ENCODE measurements at regions not wholly inside any gene's neighbourhood (a gene's known extent, or its start where the extent isn't known, plus 50 kb on each side); places are given as distances from the start of the nearest gene placed in this dataset.

DNA sequence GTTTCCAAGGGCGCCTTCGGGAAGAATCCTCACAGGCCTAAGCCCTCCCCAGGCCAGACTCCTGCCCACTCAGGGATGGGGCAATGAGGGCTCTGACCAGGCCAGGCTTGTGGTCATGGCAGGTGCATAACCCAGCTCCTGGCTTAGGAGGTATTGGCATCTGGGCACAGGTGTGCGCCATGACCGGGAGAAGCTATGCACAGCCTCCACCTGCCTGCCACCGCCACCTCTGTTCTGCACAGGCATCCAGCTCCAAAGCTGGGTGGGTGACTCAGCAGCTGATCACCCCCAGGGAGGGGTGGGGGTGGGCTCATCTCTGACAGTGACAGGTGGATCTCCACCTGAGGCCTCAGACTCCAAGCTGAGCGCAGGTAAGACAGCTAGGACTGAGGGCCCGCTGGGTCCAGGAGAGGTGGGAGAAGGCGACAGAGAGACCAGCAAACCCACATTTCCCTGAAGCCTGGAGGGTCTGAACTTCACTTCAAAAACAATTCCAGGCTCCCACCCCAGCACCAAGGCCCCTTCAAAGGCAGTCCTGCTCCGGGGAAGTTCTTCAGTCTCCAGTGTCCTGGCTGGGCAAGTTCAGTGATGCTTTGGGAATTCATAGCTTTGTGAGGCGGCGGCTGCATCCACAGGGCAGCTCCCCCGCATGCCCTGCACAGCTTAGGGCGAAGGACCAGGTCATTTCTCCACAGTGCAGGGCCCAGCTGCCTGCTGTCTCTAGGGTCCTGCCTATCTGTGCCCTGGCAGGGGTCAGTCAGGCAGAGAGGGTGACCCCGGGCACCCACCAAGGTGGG, 121.6 kb upstream of the SMURF2 start:
- H3K4me1 ChIP-seq (ENCODE audit: insufficient read depth, low read length, poor library complexity, severe bottlenecking): peaks cover 19% of the 10 kb centered on the region
- CTCF ChIA-PET (ENCODE audit: unreplicated experiment): no interaction called here
- no peak for TF ChIP-seq EZH2phosphoT487 (IDR thresholded peaks at IDR 0.05; ENCODE audit: borderline replicate concordance, low read depth, low read length)
- TF ChIP-seq, protein P1, sequence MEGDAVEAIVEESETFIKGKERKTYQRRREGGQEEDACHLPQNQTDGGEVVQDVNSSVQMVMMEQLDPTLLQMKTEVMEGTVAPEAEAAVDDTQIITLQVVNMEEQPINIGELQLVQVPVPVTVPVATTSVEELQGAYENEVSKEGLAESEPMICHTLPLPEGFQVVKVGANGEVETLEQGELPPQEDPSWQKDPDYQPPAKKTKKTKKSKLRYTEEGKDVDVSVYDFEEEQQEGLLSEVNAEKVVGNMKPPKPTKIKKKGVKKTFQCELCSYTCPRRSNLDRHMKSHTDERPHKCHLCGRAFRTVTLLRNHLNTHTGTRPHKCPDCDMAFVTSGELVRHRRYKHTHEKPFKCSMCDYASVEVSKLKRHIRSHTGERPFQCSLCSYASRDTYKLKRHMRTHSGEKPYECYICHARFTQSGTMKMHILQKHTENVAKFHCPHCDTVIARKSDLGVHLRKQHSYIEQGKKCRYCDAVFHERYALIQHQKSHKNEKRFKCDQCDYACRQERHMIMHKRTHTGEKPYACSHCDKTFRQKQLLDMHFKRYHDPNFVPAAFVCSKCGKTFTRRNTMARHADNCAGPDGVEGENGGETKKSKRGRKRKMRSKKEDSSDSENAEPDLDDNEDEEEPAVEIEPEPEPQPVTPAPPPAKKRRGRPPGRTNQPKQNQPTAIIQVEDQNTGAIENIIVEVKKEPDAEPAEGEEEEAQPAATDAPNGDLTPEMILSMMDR (conservative IDR thresholded peaks at IDR 0.05; ENCODE audit: low read length): no peak

DNA sequence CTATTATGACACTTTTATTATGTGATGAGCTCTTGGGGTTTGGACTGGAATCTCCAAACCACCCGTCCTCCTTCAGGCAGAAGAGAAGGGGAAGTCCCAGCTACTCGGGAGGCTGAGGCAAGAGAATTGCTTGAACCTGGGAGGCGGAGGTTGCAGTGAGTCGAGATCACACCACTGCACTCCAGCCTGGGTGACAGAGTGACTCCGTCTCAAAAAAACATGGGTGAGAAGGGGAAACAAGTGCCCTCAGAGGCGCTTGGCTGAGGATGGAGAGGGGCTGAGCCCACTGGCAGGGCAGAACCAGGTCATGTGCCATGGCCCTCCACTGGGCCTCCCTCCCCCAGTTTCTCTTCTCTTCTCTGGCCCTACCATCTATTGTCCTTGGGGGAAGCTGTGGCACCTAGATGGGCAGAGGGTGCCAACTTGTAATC, 120.9 kb upstream of the SMURF2 start:
- no TSS peak for BruUV-seq (replicated peaks)
- DNase-seq (ENCODE audit: low spot score): no peak
- Histone ChIP-seq H4K20me1 (ENCODE audit: insufficient read depth, low read length) (no peaks in the 10 kb centered on the region), H3K9me3 (ENCODE audit: low read length) (no peaks in the 10 kb centered on the region), H3K4me3 (ENCODE audit: low read depth, low read length, poor library complexity, severe bottlenecking) (no peak overlapping the region), H3K36me3 (ENCODE audit: insufficient read depth, low read length) (peaks cover 5% of the 10 kb centered on the region; the same call in 1 of the 2 replicates), H3K9me2 (ENCODE audit: insufficient read depth, low read length) (no peaks in the 10 kb centered on the region), H3K27ac (ENCODE audit: low read depth, low read length, poor library complexity, severe bottlenecking) (no peak overlapping the region), H3K4me2 (ENCODE audit: low read length) (no peak overlapping the region), H2AFZ (ENCODE audit: low read length) (no peak overlapping the region), H3K4me1 (ENCODE audit: insufficient read depth, low read length, poor library complexity, severe bottlenecking) (peaks cover 26% of the 10 kb centered on the region), H3K79me2 (ENCODE audit: insufficient read depth, low read depth, low read length) (no peaks in the 10 kb centered on the region)
- ChIA-PET POLR2A (interaction anchor here (1.3 kb wide), 1 partner anchor 10 kb away, joined by 3 read pairs; no protein-coding TSS in a partner anchor), CTCF (ENCODE audit: unreplicated experiment) (no interaction called here)
- TF ChIP-seq, protein P1 (conservative IDR thresholded peaks at IDR 0.05; ENCODE audit: low read length): no peak
- no peak for TF ChIP-seq EZH2phosphoT487 (IDR thresholded peaks at IDR 0.05; ENCODE audit: borderline replicate concordance, low read depth, low read length)
- intact Hi-C loops (cut with micrococcal nuclease; ENCODE audit: unreplicated experiment): no loop called here

More for the DNA sequence above, 121.6 kb upstream of the SMURF2 start:
- no peaks in the 10 kb centered on the region for H4K20me1 ChIP-seq (ENCODE audit: insufficient read depth, low read length)
- H3K79me2 ChIP-seq (ENCODE audit: insufficient read depth, low read depth, low read length): no peaks in the 10 kb centered on the region
- H3K4me3 ChIP-seq (ENCODE audit: low read depth, low read length, poor library complexity, severe bottlenecking): no peak overlapping the region
- H3K9me2 ChIP-seq (ENCODE audit: insufficient read depth, low read length): no peaks in the 10 kb centered on the region
- POLR2A ChIA-PET: no interaction called here
- intact Hi-C loops (cut with micrococcal nuclease; ENCODE audit: unreplicated experiment): no loop called here
- no peak overlapping the region for H3K27ac ChIP-seq (ENCODE audit: low read depth, low read length, poor library complexity, severe bottlenecking)
- no TSS peak for BruUV-seq (replicated peaks)
- no peaks in the 10 kb centered on the region for H3K9me3 ChIP-seq (ENCODE audit: low read length)
- H3K4me2 ChIP-seq (ENCODE audit: low read length): no peak overlapping the region
- DNase-seq (ENCODE audit: low spot score): no peak
- H2AFZ ChIP-seq (ENCODE audit: low read length): no peak overlapping the region
- peaks cover 5% of the 10 kb centered on the region; the same call in 1 of the 2 replicates for H3K36me3 ChIP-seq (ENCODE audit: insufficient read depth, low read length)
